ENCODE measurements at regions not wholly inside any gene's neighbourhood (a gene's known extent, or its start where the extent isn't known, plus 50 kb on each side); places are given as distances from the start of the nearest gene placed in this dataset.

- H3K4me3 ChIP-seq = no peak overlapping the region
- no peaks in the 10 kb centered on the region for H3K4me1 ChIP-seq (ENCODE audit: insufficient read depth)
- no peak for DNase-seq
- intact Hi-C loops (cut with DNase I) = no loop called here
- H3K27me3 ChIP-seq = no peaks in the 10 kb centered on the region
- H3K36me3 ChIP-seq = no peaks in the 10 kb centered on the region
- no peaks in the 10 kb centered on the region for H3K9me3 ChIP-seq
- TF ChIP-seq, protein P1, sequence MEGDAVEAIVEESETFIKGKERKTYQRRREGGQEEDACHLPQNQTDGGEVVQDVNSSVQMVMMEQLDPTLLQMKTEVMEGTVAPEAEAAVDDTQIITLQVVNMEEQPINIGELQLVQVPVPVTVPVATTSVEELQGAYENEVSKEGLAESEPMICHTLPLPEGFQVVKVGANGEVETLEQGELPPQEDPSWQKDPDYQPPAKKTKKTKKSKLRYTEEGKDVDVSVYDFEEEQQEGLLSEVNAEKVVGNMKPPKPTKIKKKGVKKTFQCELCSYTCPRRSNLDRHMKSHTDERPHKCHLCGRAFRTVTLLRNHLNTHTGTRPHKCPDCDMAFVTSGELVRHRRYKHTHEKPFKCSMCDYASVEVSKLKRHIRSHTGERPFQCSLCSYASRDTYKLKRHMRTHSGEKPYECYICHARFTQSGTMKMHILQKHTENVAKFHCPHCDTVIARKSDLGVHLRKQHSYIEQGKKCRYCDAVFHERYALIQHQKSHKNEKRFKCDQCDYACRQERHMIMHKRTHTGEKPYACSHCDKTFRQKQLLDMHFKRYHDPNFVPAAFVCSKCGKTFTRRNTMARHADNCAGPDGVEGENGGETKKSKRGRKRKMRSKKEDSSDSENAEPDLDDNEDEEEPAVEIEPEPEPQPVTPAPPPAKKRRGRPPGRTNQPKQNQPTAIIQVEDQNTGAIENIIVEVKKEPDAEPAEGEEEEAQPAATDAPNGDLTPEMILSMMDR (IDR thresholded peaks at IDR 0.05) = no peak
- TF ChIP-seq EP300 (IDR thresholded peaks at IDR 0.05) = no peak
- no peak for TF ChIP-seq POLR2A (IDR thresholded peaks at IDR 0.05)
- H3K27ac ChIP-seq = no peak overlapping the region
Measured at GRCh38 chr4:146063143-146063542, 112.4 kb upstream of the LSM6 start.

DNA sequence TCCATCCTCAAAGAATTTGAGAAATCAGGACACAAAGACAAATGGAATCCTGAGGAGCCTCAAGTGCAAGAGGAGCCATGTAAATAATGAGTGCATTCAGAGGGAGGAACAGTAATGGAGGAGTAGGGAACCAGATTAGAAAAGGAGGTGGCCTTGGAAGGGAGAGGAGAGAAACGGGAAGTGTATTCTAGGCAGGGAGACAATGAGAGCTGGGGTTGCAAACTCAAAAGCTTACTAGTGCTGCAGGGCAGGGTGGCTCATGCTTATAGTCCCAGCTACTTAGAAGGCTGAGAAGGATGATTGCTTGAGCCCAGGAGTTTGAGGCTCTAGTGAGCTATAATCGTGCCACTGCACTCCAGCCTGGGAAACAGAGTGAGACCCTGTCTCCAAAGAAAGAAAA lies 113.2 kb upstream of the LSM6 start:
- 51 to 65% (median 53%) methylated on average over 2 of the region's 2 CpGs for WGBS, 3 donors
- no peaks in the 10 kb centered on the region for H3K4me1 ChIP-seq (ENCODE audit: insufficient read depth)
- intact Hi-C loops (cut with DNase I) = no loop called here
- H3K27me3 ChIP-seq = no peaks in the 10 kb centered on the region
- DNase-seq = no peak
- no peak overlapping the region for H3K4me3 ChIP-seq
- H3K9me3 ChIP-seq = no peaks in the 10 kb centered on the region
- H3K27ac ChIP-seq = no peak overlapping the region
- no peaks in the 10 kb centered on the region for H3K36me3 ChIP-seq
- TF ChIP-seq POLR2A (IDR thresholded peaks at IDR 0.05) (no peak), EP300 (IDR thresholded peaks at IDR 0.05) (no peak)
- TF ChIP-seq, protein P1 (IDR thresholded peaks at IDR 0.05) = no peak

GRCh38 chr4:146061610-146062334 lies 113.7 kb upstream of the LSM6 start:
- H3K9me3 ChIP-seq = no peaks in the 10 kb centered on the region
- H3K27ac ChIP-seq = no peak overlapping the region
- no peak for DNase-seq
- H3K27me3 ChIP-seq = no peaks in the 10 kb centered on the region
- no peaks in the 10 kb centered on the region for H3K36me3 ChIP-seq
- WGBS, 3 donors = 59 to 73% (median 71%) methylated on average over 4 of the region's 4 CpGs
- no peak overlapping the region for H3K4me3 ChIP-seq
- TF ChIP-seq, protein P1 (IDR thresholded peaks at IDR 0.05) = no peak
- TF ChIP-seq EP300 (IDR thresholded peaks at IDR 0.05) = no peak
- no peak for TF ChIP-seq POLR2A (IDR thresholded peaks at IDR 0.05)
- intact Hi-C loops (cut with DNase I) = no loop called here
- no peaks in the 10 kb centered on the region for H3K4me1 ChIP-seq (ENCODE audit: insufficient read depth)

DNA sequence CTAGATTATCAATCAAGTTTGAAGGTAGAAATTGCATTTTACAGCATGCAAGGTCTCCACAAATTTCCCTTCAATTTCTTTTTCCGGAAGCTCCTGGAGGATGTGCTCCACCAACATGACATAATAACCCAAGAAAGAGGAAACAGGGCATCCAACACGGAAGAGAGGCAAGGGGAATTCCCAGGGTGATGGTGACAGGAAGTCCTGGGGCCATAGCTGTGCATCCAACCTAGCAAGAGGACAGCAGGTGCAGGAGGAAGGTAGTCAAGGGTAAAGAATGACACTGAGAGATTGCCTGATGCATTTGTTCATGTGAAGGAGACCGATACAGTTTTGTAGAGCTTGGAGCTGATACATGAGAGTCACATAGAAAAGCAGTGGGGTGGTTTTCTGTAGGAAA lies 115.7 kb upstream of the LSM6 start:
- no peak for DNase-seq
- Histone ChIP-seq H3K27me3 (no peaks in the 10 kb centered on the region), H3K4me1 (ENCODE audit: insufficient read depth) (no peaks in the 10 kb centered on the region), H3K4me3 (no peak overlapping the region), H3K27ac (no peak overlapping the region), H3K9me3 (no peaks in the 10 kb centered on the region), H3K36me3 (no peaks in the 10 kb centered on the region)
- 78 to 82% (median 79%) methylated on average over 3 of the region's 3 CpGs for WGBS, 3 donors
- intact Hi-C loops (cut with DNase I) = no loop called here
- TF ChIP-seq, protein P1 (IDR thresholded peaks at IDR 0.05) = no peak
- TF ChIP-seq POLR2A (IDR thresholded peaks at IDR 0.05) (no peak), EP300 (IDR thresholded peaks at IDR 0.05) (no peak)

Measured in ovary (tissue), 7 donors.